LNCaP clone FGC (cell line): ENCODE measurements at regions not wholly inside any gene's neighbourhood (a gene's known extent, or its start where the extent isn't known, plus 50 kb on each side); places are given as distances from the start of the nearest gene placed in this dataset.
A peak's percentile ranks its signal among the peaks of the same experiment; 100 is the strongest.

ENCODE experiments used
- DNase-seq: peaks from one replicate; pipeline ENCODE4 v3.0.0-alpha.2; 2011; ENCODE audit warnings: low read depth
- H3K4me3 ChIP-seq: 2 replicates; pipeline ENCODE4 v1.5.1; 2011; ENCODE audit warnings: mild to moderate bottlenecking, low read depth, low read length, control low read depth
- TF ChIP-seq, protein P1 (sequence below): IDR thresholded peaks from 2 replicates; pipeline ENCODE4 v1.5.1; 2012; ENCODE audit warnings: mild to moderate bottlenecking; ENCODE audit not compliant: control insufficient read depth, insufficient read depth; ENCODE audit errors: extremely low read depth

DNA sequence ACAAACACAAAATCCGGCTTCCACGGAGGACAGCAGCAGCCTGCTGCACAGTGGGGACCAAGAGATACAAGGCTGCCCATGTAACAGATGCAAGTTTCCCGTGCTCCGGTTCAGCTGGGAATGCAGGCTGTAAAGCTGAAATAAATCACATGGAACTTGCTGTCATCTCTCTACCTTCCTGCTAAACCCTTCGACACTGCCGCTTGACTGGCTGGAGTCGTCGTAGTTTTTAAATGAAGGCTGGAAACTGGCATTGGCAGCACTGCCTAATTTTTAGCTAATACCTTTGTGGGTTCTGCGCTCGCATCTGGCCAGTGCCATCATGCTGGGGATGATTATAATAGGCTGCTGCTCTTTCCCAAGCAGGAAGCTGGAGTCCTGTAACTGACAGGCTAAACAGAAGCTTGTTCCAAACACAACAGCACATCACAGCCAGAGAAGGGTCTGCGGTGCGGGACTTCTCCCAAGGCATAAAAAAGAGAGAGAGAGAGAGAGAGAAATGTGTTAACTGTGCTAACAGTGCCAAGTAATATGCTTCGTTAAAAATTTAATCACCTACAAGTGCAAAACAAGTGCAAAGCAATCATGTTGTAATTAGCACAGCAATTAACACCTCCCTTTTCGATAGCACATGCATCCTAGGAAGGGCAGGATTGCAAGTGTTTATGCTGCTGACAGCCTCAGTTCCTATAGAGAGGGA lies 146.1 kb downstream of the TFAP2A start:
- TF ChIP-seq, protein P1, sequence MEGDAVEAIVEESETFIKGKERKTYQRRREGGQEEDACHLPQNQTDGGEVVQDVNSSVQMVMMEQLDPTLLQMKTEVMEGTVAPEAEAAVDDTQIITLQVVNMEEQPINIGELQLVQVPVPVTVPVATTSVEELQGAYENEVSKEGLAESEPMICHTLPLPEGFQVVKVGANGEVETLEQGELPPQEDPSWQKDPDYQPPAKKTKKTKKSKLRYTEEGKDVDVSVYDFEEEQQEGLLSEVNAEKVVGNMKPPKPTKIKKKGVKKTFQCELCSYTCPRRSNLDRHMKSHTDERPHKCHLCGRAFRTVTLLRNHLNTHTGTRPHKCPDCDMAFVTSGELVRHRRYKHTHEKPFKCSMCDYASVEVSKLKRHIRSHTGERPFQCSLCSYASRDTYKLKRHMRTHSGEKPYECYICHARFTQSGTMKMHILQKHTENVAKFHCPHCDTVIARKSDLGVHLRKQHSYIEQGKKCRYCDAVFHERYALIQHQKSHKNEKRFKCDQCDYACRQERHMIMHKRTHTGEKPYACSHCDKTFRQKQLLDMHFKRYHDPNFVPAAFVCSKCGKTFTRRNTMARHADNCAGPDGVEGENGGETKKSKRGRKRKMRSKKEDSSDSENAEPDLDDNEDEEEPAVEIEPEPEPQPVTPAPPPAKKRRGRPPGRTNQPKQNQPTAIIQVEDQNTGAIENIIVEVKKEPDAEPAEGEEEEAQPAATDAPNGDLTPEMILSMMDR: no peak
- H3K4me3 ChIP-seq: no peak overlapping the region
- DNase-seq: no peak

DNA sequence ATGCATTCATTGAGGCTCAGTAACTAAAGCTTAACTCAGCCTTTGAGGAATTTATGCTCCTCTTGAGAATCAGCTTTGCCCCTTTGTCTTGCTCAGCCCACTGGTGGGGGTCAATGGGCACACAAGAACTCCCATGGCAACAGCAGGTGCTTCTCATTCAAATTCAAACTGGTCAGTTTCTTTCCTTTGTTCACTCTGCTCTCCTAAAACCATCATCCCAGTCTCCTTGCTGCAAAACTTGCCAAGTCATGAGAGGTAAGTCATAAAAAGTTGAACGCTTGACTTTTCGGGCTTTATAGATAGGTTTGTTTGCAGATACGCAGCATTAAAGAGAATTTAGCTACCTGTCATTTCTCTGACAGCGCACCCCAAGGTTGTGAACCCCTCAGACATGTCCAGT lies 146.8 kb downstream of the TFAP2A start:
- no peak for DNase-seq
- H3K4me3 ChIP-seq: no peak overlapping the region
- TF ChIP-seq, protein P1: no peak

DNA sequence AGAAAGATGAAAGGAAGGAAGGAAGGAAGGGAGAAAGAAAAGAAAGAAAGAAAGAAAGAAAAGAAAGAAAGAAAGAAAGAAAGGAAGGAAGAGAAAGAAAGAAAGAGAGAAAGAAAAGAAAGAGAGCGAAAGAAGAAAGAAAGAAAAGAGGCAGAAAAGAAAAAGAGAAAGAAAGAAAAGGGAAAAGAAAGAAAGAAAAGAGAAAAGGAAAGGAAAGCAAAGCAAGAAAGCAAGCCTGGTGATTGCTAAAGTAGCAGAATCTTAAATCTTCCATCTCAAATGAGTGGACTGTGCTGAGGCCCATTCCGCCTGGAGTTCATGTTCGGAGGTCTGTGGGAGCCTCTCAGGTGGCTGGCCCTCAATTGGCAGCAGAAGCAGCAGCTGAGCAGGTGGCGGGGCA lies 148.4 kb downstream of the TFAP2A start:
- no peak overlapping the region for H3K4me3 ChIP-seq
- TF ChIP-seq, protein P1: no peak
- no peak for DNase-seq

DNA sequence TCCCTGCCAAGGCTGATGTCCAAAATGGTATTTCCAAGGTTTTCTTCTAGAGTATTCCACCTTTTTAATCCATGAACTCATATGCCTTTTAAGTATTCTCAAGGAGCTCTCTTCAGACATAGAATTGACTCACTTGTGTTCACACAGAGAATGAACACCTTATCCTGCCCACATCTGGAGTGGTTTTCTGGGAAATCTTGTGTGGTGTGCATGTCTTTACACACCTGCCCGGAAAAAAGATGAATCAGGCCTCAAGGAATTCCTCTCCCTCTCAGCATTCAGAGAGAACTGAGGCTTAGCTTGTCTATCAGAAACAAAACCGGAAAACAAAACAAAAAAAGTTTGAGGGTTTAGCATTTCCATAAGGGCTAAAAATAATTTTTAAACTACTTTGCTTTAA lies 148.8 kb downstream of the TFAP2A start:
- no peak overlapping the region for H3K4me3 ChIP-seq
- no peak for DNase-seq
- TF ChIP-seq, protein P1: no peak

DNA sequence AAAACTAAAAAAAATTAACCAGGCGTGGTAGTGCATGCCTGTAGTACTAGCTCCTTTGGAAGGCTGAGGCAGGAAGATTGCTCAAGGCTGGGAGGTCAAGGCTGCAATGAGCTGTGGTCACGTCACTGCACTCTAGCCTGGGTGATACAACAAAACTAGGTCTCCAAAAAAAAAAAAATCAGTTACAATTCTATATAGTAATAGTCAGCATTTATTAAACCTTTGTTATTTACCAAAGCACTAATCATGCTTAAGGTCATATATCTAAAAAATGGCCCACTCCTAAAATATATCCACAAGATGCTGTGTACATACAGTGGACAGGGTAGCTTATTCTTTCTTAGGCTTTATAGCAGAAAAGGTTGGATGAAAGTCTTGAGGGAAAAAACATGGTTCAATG lies 152.4 kb downstream of the TFAP2A start:
- H3K4me3 ChIP-seq: no peak overlapping the region
- TF ChIP-seq, protein P1: no peak
- no peak for DNase-seq

DNA sequence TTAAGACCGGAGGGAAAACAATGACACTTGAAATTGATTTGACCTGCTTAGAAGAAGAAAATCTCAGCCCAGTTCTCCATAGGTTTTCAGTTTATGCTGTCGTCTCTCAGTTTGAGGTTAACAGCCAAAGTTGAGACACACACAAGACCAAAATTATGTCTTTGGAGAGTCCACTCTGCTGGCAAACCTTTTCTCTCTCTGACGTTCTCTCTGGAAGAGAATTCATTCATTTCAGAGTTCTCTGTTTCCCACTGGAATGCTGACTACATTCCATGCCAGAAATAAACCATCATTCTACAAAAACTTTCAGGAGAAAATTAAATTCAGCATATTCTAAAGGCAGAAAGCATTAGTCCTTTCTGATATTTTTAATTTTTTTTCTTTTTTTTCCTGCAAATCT lies 155.2 kb downstream of the TFAP2A start:
- DNase-seq: no peak
- TF ChIP-seq, protein P1: no peak
- H3K4me3 ChIP-seq: no peak overlapping the region

DNA sequence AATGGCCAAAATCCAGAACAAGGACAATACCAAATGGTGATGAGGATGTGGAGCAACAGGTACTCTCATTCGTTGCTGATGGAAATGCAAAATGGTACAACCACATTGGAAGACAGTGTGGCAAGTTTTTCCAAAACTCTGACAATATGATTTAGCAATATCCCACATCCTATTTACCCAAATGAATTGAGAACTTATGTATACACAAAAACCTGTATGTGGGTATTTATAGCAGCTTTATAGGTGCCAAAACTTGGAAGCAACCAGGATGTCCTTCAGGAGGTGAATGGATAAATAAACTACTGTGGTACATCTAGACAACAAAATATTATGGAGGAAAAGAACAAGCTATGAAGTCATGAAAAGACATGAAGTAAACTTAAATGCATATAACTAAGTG lies 156.5 kb downstream of the TFAP2A start:
- TF ChIP-seq, protein P1: no peak
- DNase-seq: peak; percentile 14
- no peak overlapping the region for H3K4me3 ChIP-seq
